ENCODE measurements at regions not wholly inside any gene's neighbourhood (a gene's known extent, or its start where the extent isn't known, plus 50 kb on each side); places are given as distances from the start of the nearest gene placed in this dataset.

DNA sequence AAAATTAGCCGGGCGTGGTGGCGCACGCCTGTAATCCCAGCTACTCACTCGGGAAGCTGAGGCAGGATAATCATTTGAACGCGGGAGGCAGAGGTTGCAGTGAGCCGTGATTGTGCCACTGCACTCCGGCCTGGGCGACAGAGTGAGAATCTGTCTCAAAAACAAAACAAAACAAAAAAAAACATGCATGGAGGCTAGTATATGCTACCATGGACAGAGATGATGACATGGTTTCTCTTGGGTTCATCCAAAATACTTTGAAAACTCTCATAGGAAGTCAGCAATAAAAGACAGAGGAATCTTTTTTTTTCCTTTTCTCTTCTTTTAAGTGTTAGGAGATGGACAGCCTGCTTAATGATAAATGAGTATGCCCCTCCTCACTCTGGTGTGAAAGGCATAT is 137.7 kb upstream of the MB21D2 start:
- TF ChIP-seq CTCF (IDR thresholded peaks at IDR 0.05) = no peak
- TF ChIP-seq POLR2A (IDR thresholded peaks at IDR 0.05) = no peak
- TF ChIP-seq POLR2AphosphoS5 (IDR thresholded peaks at IDR 0.05) = no peak

Measured in prostate gland (tissue), 2 donors.